GM10248 (cell line): ENCODE measurements at regions not wholly inside any gene's neighbourhood (a gene's known extent, or its start where the extent isn't known, plus 50 kb on each side); places are given as distances from the start of the nearest gene placed in this dataset.
"Not testable (repeated sequence)": the region's sequence is repeated elsewhere in the genome, so short reads cannot be mapped to it uniquely, and the experiment has no call there.

Source experiments
- CTCF ChIA-PET: fragments of 300-600 bp; sonication (Branson Sonifier 250); formaldehyde crosslinking; extraction: SDS; loops from one replicate; lab custom pipeline; 2021; ENCODE audit warnings: antibody characterized with exemption; lab: Yijun Ruan, JAX
- POLR2A ChIA-PET: fragments of 350-650 bp; sonication (Branson Sonifier 250); formaldehyde crosslinking; extraction: SDS; loops from one replicate; lab custom pipeline; 2020; ENCODE audit warnings: antibody characterized with exemption; lab: Yijun Ruan, JAX
- DNase-seq: peaks from one replicate; pipeline ENCODE4 v3.0.0; 2012; ENCODE audit errors: extremely low spot score
- CTCF ChIP-seq: IDR thresholded peaks from 2 replicates; pipeline ENCODE4 v1.5.1; 2012; ENCODE audit warnings: mild to moderate bottlenecking, low read depth; ENCODE audit errors: extremely low read depth, missing control alignments, control extremely low read depth

- DNase-seq, result no peak
- TF ChIP-seq CTCF, result no peak
- CTCF ChIA-PET, result no interaction called here
- POLR2A ChIA-PET, result no interaction called here
These were observed 236.2 kb upstream of the ADRA1B start for GRCh38 chr5:159680095-159680494.

- CTCF ChIA-PET, result no interaction called here
- no peak for DNase-seq
- no peak for TF ChIP-seq CTCF
- POLR2A ChIA-PET, result no interaction called here
These were observed 234.6 kb upstream of the ADRA1B start for GRCh38 chr5:159681661-159682060.

DNA sequence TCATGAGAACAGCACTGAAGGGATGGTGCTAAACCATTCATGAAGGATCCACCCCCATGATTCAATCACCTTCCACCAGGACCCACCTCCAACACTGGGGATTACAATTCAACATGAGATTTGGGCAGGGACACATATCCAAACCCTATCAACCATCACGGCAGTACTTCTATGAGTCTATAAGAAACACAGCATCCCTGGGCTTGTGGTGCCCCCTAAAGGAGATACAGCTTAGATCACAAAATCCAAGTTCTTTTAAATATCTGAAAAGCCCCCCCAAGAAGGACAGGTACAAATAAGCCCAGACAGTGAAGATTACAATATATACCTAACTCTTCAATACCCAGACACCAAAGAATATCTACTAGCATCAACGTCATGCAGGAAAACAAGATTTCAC is 233.7 kb upstream of the ADRA1B start:
- DNase-seq, result no peak
- CTCF ChIA-PET, result no interaction called here
- TF ChIP-seq CTCF, result no peak
- POLR2A ChIA-PET, result no interaction called here

DNA sequence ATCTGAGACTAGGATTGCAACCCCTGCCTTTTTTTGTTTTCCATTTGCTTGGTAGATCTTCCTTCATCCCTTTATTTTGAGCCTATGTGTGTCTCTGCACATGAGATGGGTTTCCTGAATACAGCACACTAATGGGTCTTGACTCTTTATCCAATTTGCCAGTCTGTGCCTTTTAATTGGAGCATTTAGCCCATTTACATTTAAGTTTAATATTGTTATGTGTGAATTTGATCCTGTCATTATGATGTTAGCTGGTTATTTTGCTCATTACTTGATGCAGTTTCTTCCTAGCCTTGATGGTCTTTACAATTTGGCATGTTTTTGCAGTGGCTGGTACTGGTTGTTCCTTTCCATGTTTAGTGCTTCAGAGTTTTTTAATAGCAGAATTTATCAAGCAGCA is 228.4 kb upstream of the ADRA1B start:
- DNase-seq, CTCF ChIA-PET, POLR2A ChIA-PET: not testable (repeated sequence)

- POLR2A ChIA-PET, result no interaction called here
- DNase-seq, result no peak
- no peak for TF ChIP-seq CTCF
- CTCF ChIA-PET, result no interaction called here
These were observed 220.5 kb upstream of the ADRA1B start for GRCh38 chr5:159695741-159696294.

DNA sequence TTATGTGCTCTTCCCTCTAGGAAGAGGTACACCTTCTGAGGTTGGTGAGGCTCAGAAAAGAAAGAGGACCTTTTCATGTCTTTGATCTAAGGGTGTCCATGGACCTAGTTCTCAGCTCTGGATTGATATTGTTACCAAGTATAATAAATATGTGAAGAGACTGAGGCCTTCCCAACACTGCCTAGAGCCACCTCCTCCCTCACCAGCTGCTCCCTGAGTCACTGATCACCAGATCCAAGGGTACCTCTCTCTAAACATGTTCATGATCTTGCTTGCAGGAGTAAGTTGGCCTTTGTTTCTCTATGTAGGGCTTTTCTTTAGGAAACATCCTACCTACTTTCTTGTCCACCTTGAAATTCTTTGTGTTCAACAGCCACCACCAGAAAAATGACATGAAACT is 218.8 kb upstream of the ADRA1B start:
- POLR2A ChIA-PET, result no interaction called here
- TF ChIP-seq CTCF, result no peak
- DNase-seq, result no peak
- CTCF ChIA-PET, result no interaction called here

GRCh38 chr5:159698322-159698721 is 218.0 kb upstream of the ADRA1B start:
- no peak for TF ChIP-seq CTCF
- ChIA-PET CTCF (no interaction called here), POLR2A (no interaction called here)
- DNase-seq, result no peak
